ENCODE measurements at regions not wholly inside any gene's neighbourhood (a gene's known extent, or its start where the extent isn't known, plus 50 kb on each side); places are given as distances from the start of the nearest gene placed in this dataset.

- Histone ChIP-seq H3K27me3 (ENCODE audit: control insufficient read depth, insufficient read depth, low read length) (no peaks in the 10 kb centered on the region), H3K36me3 (ENCODE audit: control insufficient read depth, insufficient read depth, low read length) (no peaks in the 10 kb centered on the region), H3K4me3 (ENCODE audit: low read depth, low read length) (no peak overlapping the region)
- DNase-seq (ENCODE audit: low read depth): no peak
- TF ChIP-seq CTCF (IDR thresholded peaks at IDR 0.05; ENCODE audit: insufficient read depth, low read depth, low read length): no peak
- ChIA-PET CTCF (interaction anchor here (1.2 kb wide), 1 partner anchor 52 kb away, joined by 3 read pairs; no protein-coding TSS in a partner anchor), POLR2A (no interaction called here)
Observed at GRCh38 chr18:1013951-1014350, 109.3 kb downstream of the ADCYAP1 start.

- CTCF ChIA-PET: interaction anchor here (1.2 kb wide), 1 partner anchor 53 kb away, joined by 3 read pairs; no protein-coding TSS in a partner anchor
Observed at GRCh38 chr18:1014509-1014908, 109.8 kb downstream of the ADCYAP1 start.

GRCh38 chr18:1014951-1015624, 110.4 kb downstream of the ADCYAP1 start:
- no peaks in the 10 kb centered on the region for H3K27me3 ChIP-seq (ENCODE audit: control insufficient read depth, insufficient read depth, low read length)
- CTCF ChIA-PET: no interaction called here
- TF ChIP-seq CTCF (IDR thresholded peaks at IDR 0.05; ENCODE audit: insufficient read depth, low read depth, low read length): no peak

More at GRCh38 chr18:1014509-1014908, 109.8 kb downstream of the ADCYAP1 start:
- no peak for TF ChIP-seq CTCF (IDR thresholded peaks at IDR 0.05; ENCODE audit: insufficient read depth, low read depth, low read length)
- Histone ChIP-seq H3K27me3 (ENCODE audit: control insufficient read depth, insufficient read depth, low read length) (no peaks in the 10 kb centered on the region), H3K36me3 (ENCODE audit: control insufficient read depth, insufficient read depth, low read length) (no peaks in the 10 kb centered on the region), H3K4me3 (ENCODE audit: low read depth, low read length) (no peak overlapping the region)
- no peak for DNase-seq (ENCODE audit: low read depth)
- POLR2A ChIA-PET: no interaction called here

GRCh38 chr18:1015777-1016176, 111.1 kb downstream of the ADCYAP1 start:
- TF ChIP-seq CTCF (IDR thresholded peaks at IDR 0.05; ENCODE audit: insufficient read depth, low read depth, low read length): no peak
- POLR2A ChIA-PET: no interaction called here
- no peak for DNase-seq (ENCODE audit: low read depth)

More at GRCh38 chr18:1014951-1015624, 110.4 kb downstream of the ADCYAP1 start:
- Histone ChIP-seq H3K36me3 (ENCODE audit: control insufficient read depth, insufficient read depth, low read length) (no peaks in the 10 kb centered on the region), H3K4me3 (ENCODE audit: low read depth, low read length) (no peak overlapping the region)
- no peak for DNase-seq (ENCODE audit: low read depth)
- POLR2A ChIA-PET: no interaction called here

GRCh38 chr18:1017227-1018058, 112.8 kb downstream of the ADCYAP1 start:
- ChIA-PET POLR2A (no interaction called here), CTCF (no interaction called here)
- no peak overlapping the region for H3K4me3 ChIP-seq (ENCODE audit: low read depth, low read length)
- DNase-seq (ENCODE audit: low read depth): no peak
- TF ChIP-seq CTCF (IDR thresholded peaks at IDR 0.05; ENCODE audit: insufficient read depth, low read depth, low read length): no peak
- no peaks in the 10 kb centered on the region for H3K36me3 ChIP-seq (ENCODE audit: control insufficient read depth, insufficient read depth, low read length)
- no peaks in the 10 kb centered on the region for H3K27me3 ChIP-seq (ENCODE audit: control insufficient read depth, insufficient read depth, low read length)

More at GRCh38 chr18:1015777-1016176, 111.1 kb downstream of the ADCYAP1 start:
- Histone ChIP-seq H3K27me3 (ENCODE audit: control insufficient read depth, insufficient read depth, low read length) (no peaks in the 10 kb centered on the region), H3K36me3 (ENCODE audit: control insufficient read depth, insufficient read depth, low read length) (no peaks in the 10 kb centered on the region), H3K4me3 (ENCODE audit: low read depth, low read length) (no peak overlapping the region)
- CTCF ChIA-PET: no interaction called here

Data from BJ (cell line).